ENCODE measurements at regions not wholly inside any gene's neighbourhood (a gene's known extent, or its start where the extent isn't known, plus 50 kb on each side); places are given as distances from the start of the nearest gene placed in this dataset.

- no peak for TF ChIP-seq CTCF (IDR thresholded peaks at IDR 0.05; ENCODE audit: control insufficient read depth, extremely low read depth, insufficient read depth)
- H3K4me3 ChIP-seq (ENCODE audit: low read depth, low read length): peak overlapping the region; percentile 59
- DNase-seq (ENCODE audit: low read depth): peak; percentile 45
Measured at GRCh38 chr4:188455062-188455752, 316.0 kb downstream of the TRIML1 start.

GRCh38 chr4:188459381-188459780, 320.1 kb downstream of the TRIML1 start:
- no peak for TF ChIP-seq CTCF (IDR thresholded peaks at IDR 0.05; ENCODE audit: control insufficient read depth, extremely low read depth, insufficient read depth)
- DNase-seq (ENCODE audit: low read depth): no peak
- H3K4me3 ChIP-seq (ENCODE audit: low read depth, low read length): no peak overlapping the region

- no peak overlapping the region for H3K4me3 ChIP-seq (ENCODE audit: low read depth, low read length)
- TF ChIP-seq CTCF (IDR thresholded peaks at IDR 0.05; ENCODE audit: control insufficient read depth, extremely low read depth, insufficient read depth): no peak
Measured at GRCh38 chr4:188463909-188464308, 324.7 kb downstream of the TRIML1 start.

GRCh38 chr4:188466001-188466400, 326.8 kb downstream of the TRIML1 start:
- DNase-seq (ENCODE audit: low read depth): no peak
- no peak overlapping the region for H3K4me3 ChIP-seq (ENCODE audit: low read depth, low read length)
- no peak for TF ChIP-seq CTCF (IDR thresholded peaks at IDR 0.05; ENCODE audit: control insufficient read depth, extremely low read depth, insufficient read depth)

More at GRCh38 chr4:188463909-188464308, 324.7 kb downstream of the TRIML1 start:
- DNase-seq (ENCODE audit: low read depth): no peak

GRCh38 chr4:188484256-188484655, 345.0 kb downstream of the TRIML1 start:
- no peak for DNase-seq (ENCODE audit: low read depth)
- H3K4me3 ChIP-seq (ENCODE audit: low read depth, low read length): no peak overlapping the region
- no peak for TF ChIP-seq CTCF (IDR thresholded peaks at IDR 0.05; ENCODE audit: control insufficient read depth, extremely low read depth, insufficient read depth)

- H3K4me3 ChIP-seq (ENCODE audit: low read depth, low read length): no peak overlapping the region
- no peak for TF ChIP-seq CTCF (IDR thresholded peaks at IDR 0.05; ENCODE audit: control insufficient read depth, extremely low read depth, insufficient read depth)
- DNase-seq (ENCODE audit: low read depth): no peak
Measured at GRCh38 chr4:188485906-188486305, 346.7 kb downstream of the TRIML1 start.

- no peak for DNase-seq (ENCODE audit: low read depth)
- TF ChIP-seq CTCF (IDR thresholded peaks at IDR 0.05; ENCODE audit: control insufficient read depth, extremely low read depth, insufficient read depth): no peak
- no peak overlapping the region for H3K4me3 ChIP-seq (ENCODE audit: low read depth, low read length)
Measured at GRCh38 chr4:188492886-188493285, 353.6 kb downstream of the TRIML1 start.
